Activated naive CD8-positive, alpha-beta T cell (primary cell): ENCODE measurements at regions not wholly inside any gene's neighbourhood (a gene's known extent, or its start where the extent isn't known, plus 50 kb on each side); places are given as distances from the start of the nearest gene placed in this dataset.

Source experiments
- H3K27ac Mint-ChIP-seq: one replicate; pipeline ENCODE4 v1.8.0; 2021; ENCODE audit warnings: mixed read lengths
- H3K27me3 Mint-ChIP-seq: one replicate; pipeline ENCODE4 v1.8.0; 2021; ENCODE audit warnings: mixed read lengths
- H3K36me3 Mint-ChIP-seq: one replicate; pipeline ENCODE4 v1.8.0; 2021; ENCODE audit warnings: mixed read lengths
- H3K4me1 Mint-ChIP-seq: one replicate; pipeline ENCODE4 v1.8.0; 2021; ENCODE audit warnings: low read depth, mixed read lengths
- H3K4me3 Mint-ChIP-seq: one replicate; pipeline ENCODE4 v1.8.0; 2021; ENCODE audit warnings: mild to moderate bottlenecking, mixed read lengths
- H3K9me3 Mint-ChIP-seq: one replicate; pipeline ENCODE4 v1.8.0; 2021; ENCODE audit warnings: low read depth, mixed read lengths

DNA sequence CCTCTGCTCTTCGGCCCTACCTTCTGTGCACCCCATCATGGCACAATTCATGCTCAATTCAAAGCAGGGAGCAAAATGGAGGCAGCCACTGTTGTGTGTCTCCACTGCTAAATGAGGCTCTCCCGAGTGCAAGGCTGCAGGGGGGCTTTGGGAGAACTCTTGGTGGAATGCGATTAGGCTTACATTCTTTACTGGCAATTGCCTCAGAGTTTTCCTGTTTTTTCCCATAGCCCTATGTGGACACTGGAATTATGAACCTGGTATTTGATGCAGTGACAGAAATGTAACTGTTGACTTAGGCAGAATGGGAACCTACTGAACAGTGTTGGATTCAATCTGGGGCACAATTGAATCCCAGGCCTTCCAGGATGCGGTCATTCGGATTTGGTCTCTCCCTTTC is 187.9 kb upstream of the GMDS start:
- Mint-ChIP-seq H3K4me3 (no peak overlapping the region), H3K27me3 (no peaks in the 10 kb centered on the region)

DNA sequence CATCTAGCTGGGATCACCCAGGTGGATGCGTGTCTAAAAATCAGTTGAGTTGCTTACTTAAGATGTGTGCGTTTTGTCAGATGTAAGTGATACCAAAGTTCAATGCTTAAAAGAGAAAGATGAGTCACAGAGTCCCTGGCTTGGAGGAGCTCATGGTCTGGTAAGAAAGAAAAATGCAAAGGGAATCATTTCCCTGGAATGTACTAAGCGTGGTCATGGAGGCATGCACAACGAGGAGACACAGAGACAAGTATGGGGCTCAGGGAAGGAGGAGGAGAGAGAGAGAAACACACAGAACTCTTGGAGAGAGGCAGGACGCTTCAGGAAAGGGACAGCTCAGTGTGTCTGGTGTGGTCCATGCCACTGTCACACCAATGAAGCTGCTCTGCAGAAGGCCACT is 186.9 kb upstream of the GMDS start:
- no peak overlapping the region for H3K27ac Mint-ChIP-seq
- no peaks in the 10 kb centered on the region for H3K36me3 Mint-ChIP-seq
- H3K9me3 Mint-ChIP-seq: no peaks in the 10 kb centered on the region
- H3K27me3 Mint-ChIP-seq: no peaks in the 10 kb centered on the region
- no peaks in the 10 kb centered on the region for H3K4me1 Mint-ChIP-seq
- no peak overlapping the region for H3K4me3 Mint-ChIP-seq

More for the DNA sequence above, 187.9 kb upstream of the GMDS start:
- H3K27ac Mint-ChIP-seq: no peak overlapping the region
- no peaks in the 10 kb centered on the region for H3K4me1 Mint-ChIP-seq
- H3K36me3 Mint-ChIP-seq: no peaks in the 10 kb centered on the region
- no peaks in the 10 kb centered on the region for H3K9me3 Mint-ChIP-seq

DNA sequence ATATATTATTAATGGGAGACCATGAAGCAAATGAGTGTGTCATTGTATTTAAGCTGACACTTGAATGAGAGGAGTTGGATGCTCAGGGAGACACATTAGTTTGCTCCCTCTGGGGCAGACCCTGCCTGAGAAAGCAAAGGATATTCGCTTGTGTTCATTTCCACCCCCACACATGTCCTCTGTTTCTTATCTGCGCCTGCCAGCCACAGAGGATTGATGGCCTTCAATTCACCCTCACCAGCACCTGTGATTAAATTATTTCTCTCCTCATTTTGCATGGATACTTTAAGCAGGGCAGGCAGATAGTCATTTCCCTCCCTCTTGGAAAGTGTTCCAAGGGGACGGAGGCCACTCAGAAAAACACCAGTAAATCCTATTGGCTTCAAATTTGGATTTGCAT is 185.2 kb upstream of the GMDS start:
- Mint-ChIP-seq H3K9me3 (no peaks in the 10 kb centered on the region), H3K4me3 (no peak overlapping the region), H3K4me1 (no peaks in the 10 kb centered on the region), H3K36me3 (no peaks in the 10 kb centered on the region), H3K27me3 (no peaks in the 10 kb centered on the region), H3K27ac (no peak overlapping the region)

DNA sequence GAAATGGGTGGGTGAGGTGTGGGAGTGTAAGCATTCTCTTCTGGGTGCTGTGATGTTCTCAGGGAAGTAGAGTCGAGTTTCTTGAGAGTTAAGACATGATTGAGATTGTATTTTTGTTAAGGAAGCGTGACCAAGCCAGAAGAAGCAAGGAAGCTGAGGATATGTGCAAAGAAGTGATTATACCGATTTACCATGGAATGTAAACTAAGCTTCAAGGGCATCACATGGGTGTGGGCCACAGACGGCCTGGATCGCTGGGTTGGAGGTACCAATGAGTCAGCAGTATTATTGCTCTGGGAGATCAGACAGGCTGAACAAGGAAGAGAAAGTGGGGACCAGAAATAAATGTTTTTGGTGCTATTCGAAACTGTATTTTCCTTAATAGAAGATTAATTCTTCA is 184.1 kb upstream of the GMDS start:
- no peaks in the 10 kb centered on the region for H3K9me3 Mint-ChIP-seq
- no peaks in the 10 kb centered on the region for H3K27me3 Mint-ChIP-seq
- H3K27ac Mint-ChIP-seq: no peak overlapping the region
- H3K36me3 Mint-ChIP-seq: peaks cover 8% of the 10 kb centered on the region
- no peak overlapping the region for H3K4me3 Mint-ChIP-seq
- H3K4me1 Mint-ChIP-seq: no peaks in the 10 kb centered on the region

DNA sequence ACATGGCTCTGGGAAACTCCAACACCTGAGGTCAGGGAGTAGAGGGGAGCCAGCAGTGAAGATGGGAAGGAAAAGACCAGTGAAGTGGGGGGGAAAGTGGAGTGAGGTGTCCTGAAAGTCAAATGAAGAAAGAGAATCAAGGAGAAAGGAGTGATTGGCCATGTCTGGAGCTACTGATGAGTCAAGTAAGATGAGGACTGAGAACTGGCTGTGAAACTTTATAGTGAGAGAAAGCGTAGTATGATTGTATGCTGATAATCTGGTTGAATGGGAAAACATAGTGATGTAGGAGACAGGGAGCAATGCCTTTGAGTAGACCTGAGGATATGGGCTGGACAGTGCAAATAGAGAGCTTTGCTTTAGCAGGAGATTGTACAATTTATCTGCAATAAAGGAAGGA is 183.6 kb upstream of the GMDS start:
- Mint-ChIP-seq H3K27me3 (no peaks in the 10 kb centered on the region), H3K9me3 (no peaks in the 10 kb centered on the region), H3K4me1 (no peaks in the 10 kb centered on the region), H3K36me3 (peaks cover 9% of the 10 kb centered on the region), H3K27ac (no peak overlapping the region), H3K4me3 (no peak overlapping the region)

DNA sequence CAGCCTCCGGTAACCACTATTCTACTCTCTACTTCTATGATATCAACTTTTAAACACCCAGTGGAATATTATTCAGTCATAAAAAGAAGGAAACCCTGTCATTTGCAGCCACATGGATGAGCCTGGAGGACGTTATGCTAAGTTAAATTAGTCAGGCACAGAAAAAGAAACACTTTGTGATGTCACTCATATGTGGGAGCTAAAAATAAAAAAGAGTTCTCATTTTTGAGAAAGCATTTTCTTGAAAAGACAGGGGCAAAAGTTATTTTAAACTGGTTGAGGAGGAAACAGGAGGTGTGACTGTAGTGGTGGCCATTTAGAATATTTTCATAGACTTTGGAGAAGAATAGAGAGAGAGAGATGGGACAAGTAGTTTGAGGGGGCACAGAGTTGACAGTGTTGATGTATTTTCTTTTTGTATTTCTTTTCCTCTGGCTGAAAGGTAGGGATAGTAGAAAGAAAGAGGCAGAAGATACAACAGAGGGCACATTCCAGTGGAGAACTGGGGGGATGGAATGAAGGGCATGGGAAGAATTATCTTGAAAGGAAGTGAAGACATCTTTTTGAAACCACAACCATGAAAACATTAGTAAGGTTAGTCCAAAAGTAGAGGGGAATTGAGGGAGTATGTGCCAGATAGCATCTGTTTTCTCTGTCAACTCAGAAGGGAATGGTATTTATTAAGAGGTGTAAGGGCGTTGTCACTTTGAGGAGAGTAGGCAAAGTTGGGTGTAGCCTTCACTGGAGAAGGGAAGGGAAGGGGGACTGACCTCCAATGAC is 181.3 kb upstream of the GMDS start:
- peaks cover 9% of the 10 kb centered on the region for H3K36me3 Mint-ChIP-seq
- H3K4me1 Mint-ChIP-seq: no peaks in the 10 kb centered on the region
- no peaks in the 10 kb centered on the region for H3K9me3 Mint-ChIP-seq
- H3K27ac Mint-ChIP-seq: no peak overlapping the region
- no peaks in the 10 kb centered on the region for H3K27me3 Mint-ChIP-seq
- no peak overlapping the region for H3K4me3 Mint-ChIP-seq

GRCh38 chr6:2416128-2416712 is 170.8 kb upstream of the GMDS start:
- no peaks in the 10 kb centered on the region for H3K9me3 Mint-ChIP-seq
- no peaks in the 10 kb centered on the region for H3K36me3 Mint-ChIP-seq

DNA sequence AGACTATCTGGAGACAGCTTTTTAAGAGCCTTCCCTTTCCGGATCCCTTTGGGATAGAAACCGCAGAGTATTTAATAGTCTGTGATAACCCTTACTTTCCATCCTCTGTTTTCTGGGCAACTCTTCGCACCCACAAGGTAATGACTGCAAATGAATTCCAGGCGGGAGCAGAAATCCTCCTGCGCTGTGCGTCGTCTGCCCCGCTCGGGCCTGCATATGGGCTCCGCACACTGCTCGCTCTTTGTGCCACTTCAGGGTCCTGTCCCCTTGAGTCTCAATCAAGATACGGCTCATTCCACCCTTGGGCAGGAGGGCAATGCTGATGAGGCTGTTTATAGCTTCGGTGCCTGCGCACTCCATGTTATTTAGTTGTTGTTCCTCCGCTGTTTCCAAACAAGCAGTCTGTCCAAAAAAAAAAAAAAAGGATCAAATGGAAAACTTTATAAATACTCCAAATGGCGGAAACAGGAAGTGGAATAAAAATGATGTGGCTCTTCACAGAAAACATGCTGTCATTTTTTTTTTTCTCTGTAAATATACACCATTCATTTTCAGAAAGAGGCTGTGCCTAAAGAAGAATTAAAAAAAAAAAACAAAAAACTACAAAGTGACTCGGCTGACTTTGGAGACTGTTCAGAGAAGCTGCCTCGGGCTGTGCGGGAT is 169.6 kb upstream of the GMDS start:
- Mint-ChIP-seq H3K4me1 (no peaks in the 10 kb centered on the region), H3K27me3 (no peaks in the 10 kb centered on the region), H3K27ac (no peak overlapping the region), H3K36me3 (no peaks in the 10 kb centered on the region), H3K4me3 (no peak overlapping the region), H3K9me3 (no peaks in the 10 kb centered on the region)

More at GRCh38 chr6:2416128-2416712, 170.8 kb upstream of the GMDS start:
- no peaks in the 10 kb centered on the region for H3K4me1 Mint-ChIP-seq
- H3K4me3 Mint-ChIP-seq: no peak overlapping the region
- no peaks in the 10 kb centered on the region for H3K27me3 Mint-ChIP-seq
- H3K27ac Mint-ChIP-seq: no peak overlapping the region

GRCh38 chr6:2412731-2413130 is 167.3 kb upstream of the GMDS start:
- H3K4me3 Mint-ChIP-seq: no peak overlapping the region
- H3K9me3 Mint-ChIP-seq: no peaks in the 10 kb centered on the region
- no peaks in the 10 kb centered on the region for H3K36me3 Mint-ChIP-seq
- no peaks in the 10 kb centered on the region for H3K27me3 Mint-ChIP-seq
- no peaks in the 10 kb centered on the region for H3K4me1 Mint-ChIP-seq
- no peak overlapping the region for H3K27ac Mint-ChIP-seq

DNA sequence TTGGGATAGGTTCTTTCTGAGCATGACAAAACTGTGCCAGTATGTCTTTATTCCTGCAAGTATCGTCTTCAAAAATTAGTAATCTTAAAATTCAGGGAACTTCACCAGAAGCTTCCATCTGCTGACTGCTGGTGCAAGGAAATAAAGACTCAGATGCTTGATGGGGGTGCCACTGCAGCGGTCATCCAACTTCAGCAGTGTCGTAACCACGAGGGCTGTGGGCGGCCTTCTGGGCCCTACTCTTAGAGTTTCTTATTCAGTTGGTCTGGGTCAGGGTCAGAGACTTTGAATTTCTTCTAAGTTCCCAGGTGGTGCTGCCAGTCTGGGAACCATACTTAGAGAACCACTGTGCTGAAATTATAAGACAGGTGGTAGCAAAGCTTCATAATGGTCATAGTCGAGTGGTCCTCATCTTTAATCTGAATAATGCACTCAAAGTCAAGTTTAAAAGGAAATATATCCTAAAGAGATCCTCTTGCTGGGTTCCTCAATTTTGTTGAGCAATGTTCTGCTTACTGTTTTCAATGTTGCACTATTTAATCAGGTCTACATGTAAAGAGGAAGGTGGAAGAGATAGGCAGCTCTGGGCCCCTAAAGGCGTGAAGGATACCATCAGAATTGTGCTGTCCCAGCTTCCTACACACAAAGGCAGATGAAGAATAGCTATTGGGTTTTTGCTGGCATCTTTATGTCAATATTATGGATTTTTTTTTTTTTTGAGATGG is 165.4 kb upstream of the GMDS start:
- Mint-ChIP-seq H3K4me3 (no peak overlapping the region), H3K4me1 (no peaks in the 10 kb centered on the region), H3K27me3 (no peaks in the 10 kb centered on the region), H3K27ac (no peak overlapping the region), H3K36me3 (no peaks in the 10 kb centered on the region), H3K9me3 (no peaks in the 10 kb centered on the region)

- no peaks in the 10 kb centered on the region for H3K27me3 Mint-ChIP-seq
These were observed 162.1 kb upstream of the GMDS start for GRCh38 chr6:2407525-2407924.

DNA sequence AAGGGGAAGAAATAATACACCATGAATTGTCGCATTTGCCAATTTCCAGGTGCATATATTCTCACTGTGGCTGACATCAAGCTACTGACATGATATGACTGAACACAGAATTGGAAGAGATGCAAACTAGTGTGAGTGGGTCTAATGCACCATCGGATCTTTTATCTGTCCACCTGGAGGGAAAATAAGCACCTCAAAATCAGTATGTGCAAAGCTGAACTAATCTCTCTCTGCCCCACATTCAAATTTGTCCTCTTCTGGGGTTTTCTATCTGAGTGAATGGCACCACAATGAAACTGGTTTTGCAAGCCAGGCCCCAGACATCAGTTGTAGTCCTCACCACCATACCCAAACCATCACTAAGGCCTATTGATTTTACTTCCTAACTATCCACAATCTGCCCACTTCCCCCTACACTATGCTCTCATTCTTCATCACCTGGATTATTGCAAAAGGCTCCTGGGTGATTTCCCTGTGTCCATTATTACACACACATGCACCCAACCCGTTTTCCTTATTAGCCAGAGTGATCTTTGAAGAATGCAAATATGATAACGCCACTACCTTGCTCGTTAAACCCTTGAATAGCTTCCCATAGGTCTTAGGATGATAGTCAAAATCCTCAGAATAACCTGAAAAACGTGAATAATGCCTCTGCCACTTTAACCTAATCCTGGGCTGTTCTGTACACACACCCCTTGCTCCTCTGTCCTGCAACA is 159.0 kb upstream of the GMDS start:
- Mint-ChIP-seq H3K4me1 (no peaks in the 10 kb centered on the region), H3K4me3 (no peak overlapping the region), H3K36me3 (peaks cover 20% of the 10 kb centered on the region), H3K27me3 (no peaks in the 10 kb centered on the region), H3K27ac (no peak overlapping the region), H3K9me3 (no peaks in the 10 kb centered on the region)

More at GRCh38 chr6:2407525-2407924, 162.1 kb upstream of the GMDS start:
- peaks cover 11% of the 10 kb centered on the region for H3K36me3 Mint-ChIP-seq
- no peak overlapping the region for H3K27ac Mint-ChIP-seq
- no peak overlapping the region for H3K4me3 Mint-ChIP-seq
- H3K4me1 Mint-ChIP-seq: no peaks in the 10 kb centered on the region
- H3K9me3 Mint-ChIP-seq: no peaks in the 10 kb centered on the region

DNA sequence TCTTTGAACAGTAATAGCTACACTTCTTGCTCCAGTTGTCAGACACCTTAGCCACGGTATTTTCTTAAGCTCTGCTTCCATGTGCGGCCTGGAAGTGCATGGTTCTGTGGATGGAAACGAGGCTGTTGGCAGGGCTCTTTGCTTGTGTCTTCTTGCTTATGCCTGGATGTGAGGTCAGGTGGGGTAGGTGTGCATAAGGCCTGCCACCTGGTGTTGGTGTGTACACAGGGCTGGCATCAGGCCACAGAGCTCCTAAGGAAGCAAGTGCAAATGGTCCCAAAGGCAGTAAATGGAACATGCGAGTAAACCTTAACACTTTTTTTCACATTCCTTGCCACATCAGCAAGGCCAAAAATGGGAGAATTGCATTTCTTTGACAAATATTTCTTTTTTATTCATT is 158.1 kb upstream of the GMDS start:
- Mint-ChIP-seq H3K4me3 (no peak overlapping the region), H3K36me3 (peaks cover 23% of the 10 kb centered on the region), H3K27me3 (no peaks in the 10 kb centered on the region), H3K9me3 (no peaks in the 10 kb centered on the region), H3K4me1 (no peaks in the 10 kb centered on the region), H3K27ac (no peak overlapping the region)

- H3K4me3 Mint-ChIP-seq: no peak overlapping the region
- no peaks in the 10 kb centered on the region for H3K4me1 Mint-ChIP-seq
- H3K36me3 Mint-ChIP-seq: peaks cover 22% of the 10 kb centered on the region
These were observed 151.6 kb upstream of the GMDS start for GRCh38 chr6:2396846-2397630.

More at GRCh38 chr6:2396846-2397630, 151.6 kb upstream of the GMDS start:
- Mint-ChIP-seq H3K27ac (no peak overlapping the region), H3K9me3 (no peaks in the 10 kb centered on the region), H3K27me3 (no peaks in the 10 kb centered on the region)
